ENCODE measurements at regions not wholly inside any gene's neighbourhood (a gene's known extent, or its start where the extent isn't known, plus 50 kb on each side); places are given as distances from the start of the nearest gene placed in this dataset.

- no peak overlapping the region for H2AFZ ChIP-seq (ENCODE audit: low read length)
- H3K79me2 ChIP-seq (ENCODE audit: control insufficient read depth, insufficient read depth, low read length): no peaks in the 10 kb centered on the region
- H4K20me1 ChIP-seq (ENCODE audit: control insufficient read depth, extremely low read depth, insufficient read depth, low read length): no peaks in the 10 kb centered on the region
- DNase-seq (ENCODE audit: low read depth in 2 of 2): no peak
- no peaks in the 10 kb centered on the region for H3K4me1 ChIP-seq (ENCODE audit: control insufficient read depth, extremely low read depth, insufficient read depth, low read length)
- no peak overlapping the region for H3K27ac ChIP-seq (ENCODE audit: insufficient read depth, low read length)
- H3K9me3 ChIP-seq (ENCODE audit: control insufficient read depth, insufficient read depth, low read depth, low read length): no peaks in the 10 kb centered on the region
- H3K36me3 ChIP-seq (ENCODE audit: control insufficient read depth, insufficient read depth, low read length): no peaks in the 10 kb centered on the region
- H3K9ac ChIP-seq (ENCODE audit: insufficient read depth, low read length): no peak overlapping the region
- no peak overlapping the region for H3K4me3 ChIP-seq (replicated peaks in 1 of 4; ENCODE audit: control extremely low read depth in 1 of 4, insufficient read depth in 1 of 4, low read depth in 3 of 4, low read length in 4 of 4)
- TF ChIP-seq CTCF (conservative IDR thresholded peaks at IDR 0.05 in 1 of 2, IDR thresholded peaks at IDR 0.05 in 1 of 2; ENCODE audit: low read depth in 1 of 2, low read length in 2 of 2) (no peak), EZH2 (IDR thresholded peaks at IDR 0.05; ENCODE audit: low read length, missing control alignments) (no peak)
- no peaks in the 10 kb centered on the region for H3K27me3 ChIP-seq (ENCODE audit: control insufficient read depth, insufficient read depth, low read length)
- H3K4me2 ChIP-seq (ENCODE audit: extremely low read depth, insufficient read depth, low read length): no peak overlapping the region
These were observed 353.3 kb upstream of the CNR1 start for GRCh38 chr6:88519301-88520016.

GRCh38 chr6:88517737-88518136 lies 351.6 kb upstream of the CNR1 start:
- Histone ChIP-seq H3K9ac (ENCODE audit: insufficient read depth, low read length) (no peak overlapping the region), H3K4me2 (ENCODE audit: extremely low read depth, insufficient read depth, low read length) (no peak overlapping the region), H3K9me3 (ENCODE audit: control insufficient read depth, insufficient read depth, low read depth, low read length) (no peaks in the 10 kb centered on the region), H3K27ac (ENCODE audit: insufficient read depth, low read length) (no peak overlapping the region), H3K27me3 (ENCODE audit: control insufficient read depth, insufficient read depth, low read length) (no peaks in the 10 kb centered on the region), H2AFZ (ENCODE audit: low read length) (no peak overlapping the region), H3K79me2 (ENCODE audit: control insufficient read depth, insufficient read depth, low read length) (no peaks in the 10 kb centered on the region), H4K20me1 (ENCODE audit: control insufficient read depth, extremely low read depth, insufficient read depth, low read length) (no peaks in the 10 kb centered on the region), H3K4me3 (replicated peaks in 1 of 4; ENCODE audit: control extremely low read depth in 1 of 4, insufficient read depth in 1 of 4, low read depth in 3 of 4, low read length in 4 of 4) (no peak overlapping the region), H3K4me1 (ENCODE audit: control insufficient read depth, extremely low read depth, insufficient read depth, low read length) (no peaks in the 10 kb centered on the region), H3K36me3 (ENCODE audit: control insufficient read depth, insufficient read depth, low read length) (no peaks in the 10 kb centered on the region)
- no peak for TF ChIP-seq CTCF (conservative IDR thresholded peaks at IDR 0.05 in 1 of 2, IDR thresholded peaks at IDR 0.05 in 1 of 2; ENCODE audit: low read depth in 1 of 2, low read length in 2 of 2)
- no peak for TF ChIP-seq EZH2 (IDR thresholded peaks at IDR 0.05; ENCODE audit: low read length, missing control alignments)
- DNase-seq (ENCODE audit: low read depth in 2 of 2): no peak

- H3K79me2 ChIP-seq (ENCODE audit: control insufficient read depth, insufficient read depth, low read length): no peaks in the 10 kb centered on the region
- no peak overlapping the region for H3K4me2 ChIP-seq (ENCODE audit: extremely low read depth, insufficient read depth, low read length)
- no peak overlapping the region for H2AFZ ChIP-seq (ENCODE audit: low read length)
- no peak for TF ChIP-seq CTCF (conservative IDR thresholded peaks at IDR 0.05 in 1 of 2, IDR thresholded peaks at IDR 0.05 in 1 of 2; ENCODE audit: low read depth in 1 of 2, low read length in 2 of 2)
- TF ChIP-seq EZH2 (IDR thresholded peaks at IDR 0.05; ENCODE audit: low read length, missing control alignments): no peak
- H3K36me3 ChIP-seq (ENCODE audit: control insufficient read depth, insufficient read depth, low read length): no peaks in the 10 kb centered on the region
- no peaks in the 10 kb centered on the region for H4K20me1 ChIP-seq (ENCODE audit: control insufficient read depth, extremely low read depth, insufficient read depth, low read length)
- H3K4me3 ChIP-seq (replicated peaks in 1 of 4; ENCODE audit: control extremely low read depth in 1 of 4, insufficient read depth in 1 of 4, low read depth in 3 of 4, low read length in 4 of 4): no peak overlapping the region
- no peaks in the 10 kb centered on the region for H3K9me3 ChIP-seq (ENCODE audit: control insufficient read depth, insufficient read depth, low read depth, low read length)
- H3K27ac ChIP-seq (ENCODE audit: insufficient read depth, low read length): no peak overlapping the region
- no peak overlapping the region for H3K9ac ChIP-seq (ENCODE audit: insufficient read depth, low read length)
- H3K27me3 ChIP-seq (ENCODE audit: control insufficient read depth, insufficient read depth, low read length): no peaks in the 10 kb centered on the region
- DNase-seq (ENCODE audit: low read depth in 2 of 2): no peak
- no peaks in the 10 kb centered on the region for H3K4me1 ChIP-seq (ENCODE audit: control insufficient read depth, extremely low read depth, insufficient read depth, low read length)
These were observed 347.8 kb upstream of the CNR1 start for GRCh38 chr6:88513920-88514319.

Data from fibroblast of lung (primary cell).